Nephron (organoid): ENCODE measurements at regions not wholly inside any gene's neighbourhood (a gene's known extent, or its start where the extent isn't known, plus 50 kb on each side); places are given as distances from the start of the nearest gene placed in this dataset.

Experiments
- H3K27ac Mint-ChIP-seq, 3 experiments: 2 replicates each; pipeline ENCODE4 v1.8.0; 2020; ENCODE audit warnings: mixed read lengths in 3 of 3, mild to moderate bottlenecking in 2 of 3, moderate library complexity in 1 of 3
- H3K27me3 Mint-ChIP-seq: 2 replicates; pipeline ENCODE4 v1.8.0; 2021; ENCODE audit warnings: low read depth, mild to moderate bottlenecking, moderate library complexity, mixed read lengths
- H3K36me3 Mint-ChIP-seq: 2 replicates; pipeline ENCODE4 v1.8.0; 2020; ENCODE audit warnings: low read depth, mixed read lengths
- H3K4me1 Mint-ChIP-seq: 2 replicates; pipeline ENCODE4 v1.8.0; 2020; ENCODE audit warnings: mixed read lengths
- H3K4me3 Mint-ChIP-seq, 3 experiments: 2 replicates each; pipeline ENCODE4 v1.8.0; 2020; ENCODE audit warnings: mild to moderate bottlenecking in 3 of 3, mixed read lengths in 3 of 3, moderate library complexity in 2 of 3
- H3K9me3 Mint-ChIP-seq: 2 replicates; pipeline ENCODE4 v1.8.0; 2020; ENCODE audit warnings: mixed read lengths
- CTCF ChIP-seq, 3 experiments: fragments of 200-600 bp; sonication (generic); IDR thresholded peaks; one replicate each; pipeline ENCODE4 v1.5.0; 2021; ENCODE audit warnings: antibody characterized with exemption in 3 of 3; ENCODE audit not compliant: unreplicated experiment in 3 of 3

- Mint-ChIP-seq H3K4me3 (no peak overlapping the region), H3K9me3 (no peaks in the 10 kb centered on the region), H3K36me3 (no peaks in the 10 kb centered on the region), H3K27ac (no peak overlapping the region), H3K4me1 (peaks cover 22% of the 10 kb centered on the region), H3K27me3 (peaks cover 9% of the 10 kb centered on the region)
- no peak for TF ChIP-seq CTCF (IDR thresholded peaks at IDR 0.05; ENCODE audit: unreplicated experiment in 3 of 3)
These were observed 517.7 kb upstream of the SULF2 start for GRCh38 chr20:48302844-48303542.

DNA sequence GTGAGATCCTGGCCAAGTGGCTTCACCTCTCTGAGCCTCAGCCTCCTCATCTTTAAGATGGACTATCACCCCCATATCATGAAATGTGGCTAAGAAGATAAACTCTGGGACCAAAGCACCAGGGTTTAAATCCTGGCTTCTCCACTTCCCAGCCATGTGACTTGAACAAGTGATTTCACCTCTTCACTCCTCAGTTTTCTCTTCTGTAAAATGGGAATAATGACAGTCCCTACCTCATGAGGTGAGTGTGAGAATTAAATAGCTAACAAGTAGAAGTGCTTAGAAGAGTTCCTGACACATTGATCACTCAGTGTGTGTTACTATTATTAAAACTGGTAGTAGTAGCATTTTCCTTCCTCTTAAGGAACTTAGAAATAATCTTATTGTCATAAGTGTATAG, 516.9 kb upstream of the SULF2 start:
- Mint-ChIP-seq H3K27ac (no peak overlapping the region), H3K4me1 (peaks cover 22% of the 10 kb centered on the region), H3K9me3 (no peaks in the 10 kb centered on the region), H3K4me3 (no peak overlapping the region), H3K27me3 (peaks cover 9% of the 10 kb centered on the region), H3K36me3 (no peaks in the 10 kb centered on the region)
- no peak for TF ChIP-seq CTCF (IDR thresholded peaks at IDR 0.05; ENCODE audit: unreplicated experiment in 3 of 3)

DNA sequence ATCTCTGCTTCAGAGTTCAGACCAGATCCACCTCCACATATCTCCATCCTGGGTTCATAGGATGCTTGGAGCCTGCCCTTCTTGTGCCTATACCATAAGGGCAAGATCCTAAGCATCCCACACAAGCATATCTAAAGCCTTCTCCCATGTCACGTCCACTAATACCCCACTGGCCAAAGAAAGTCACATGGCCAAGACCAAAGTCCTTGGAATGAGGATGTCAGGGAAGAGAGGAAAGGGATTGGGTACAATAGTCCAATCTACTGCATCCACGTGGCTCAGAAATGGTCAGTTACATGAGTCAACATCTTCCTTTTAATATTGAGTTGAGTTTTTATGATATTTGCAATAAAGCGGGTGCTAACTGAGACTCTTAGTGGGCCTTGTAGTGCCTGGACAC, 515.9 kb upstream of the SULF2 start:
- Mint-ChIP-seq H3K27ac (peak overlapping the region in 1 of 3 experiments; percentile 22), H3K4me1 (peaks cover 28% of the 10 kb centered on the region), H3K9me3 (no peaks in the 10 kb centered on the region), H3K36me3 (no peaks in the 10 kb centered on the region), H3K27me3 (peaks cover 9% of the 10 kb centered on the region), H3K4me3 (no peak overlapping the region)
- TF ChIP-seq CTCF (IDR thresholded peaks at IDR 0.05; ENCODE audit: unreplicated experiment in 3 of 3), result no peak

DNA sequence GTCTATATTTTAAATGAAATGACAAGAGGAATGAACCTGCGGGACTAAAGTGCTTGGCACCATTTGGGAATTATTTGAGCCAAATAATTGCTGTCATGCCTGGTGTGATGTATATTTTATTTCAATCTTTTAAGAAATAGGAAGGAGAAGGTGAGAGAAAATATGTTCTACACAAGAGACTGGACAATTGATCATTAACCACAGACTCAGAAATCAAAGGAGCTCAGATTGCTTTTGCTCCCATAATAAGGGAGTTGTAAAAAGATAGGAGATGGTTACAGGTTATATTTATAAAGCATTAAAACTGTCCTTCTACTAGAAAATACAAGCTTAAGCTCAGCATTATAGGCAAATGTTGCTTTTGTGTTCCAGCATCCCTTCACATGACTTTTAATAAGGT, 515.2 kb upstream of the SULF2 start:
- Mint-ChIP-seq H3K27ac (peak overlapping the region; percentile 15 to 59 (median 22)), H3K4me1 (peaks cover 34% of the 10 kb centered on the region), H3K9me3 (no peaks in the 10 kb centered on the region), H3K4me3 (no peak overlapping the region), H3K36me3 (no peaks in the 10 kb centered on the region), H3K27me3 (peaks cover 9% of the 10 kb centered on the region)
- TF ChIP-seq CTCF (IDR thresholded peaks at IDR 0.05; ENCODE audit: unreplicated experiment in 3 of 3), result no peak

DNA sequence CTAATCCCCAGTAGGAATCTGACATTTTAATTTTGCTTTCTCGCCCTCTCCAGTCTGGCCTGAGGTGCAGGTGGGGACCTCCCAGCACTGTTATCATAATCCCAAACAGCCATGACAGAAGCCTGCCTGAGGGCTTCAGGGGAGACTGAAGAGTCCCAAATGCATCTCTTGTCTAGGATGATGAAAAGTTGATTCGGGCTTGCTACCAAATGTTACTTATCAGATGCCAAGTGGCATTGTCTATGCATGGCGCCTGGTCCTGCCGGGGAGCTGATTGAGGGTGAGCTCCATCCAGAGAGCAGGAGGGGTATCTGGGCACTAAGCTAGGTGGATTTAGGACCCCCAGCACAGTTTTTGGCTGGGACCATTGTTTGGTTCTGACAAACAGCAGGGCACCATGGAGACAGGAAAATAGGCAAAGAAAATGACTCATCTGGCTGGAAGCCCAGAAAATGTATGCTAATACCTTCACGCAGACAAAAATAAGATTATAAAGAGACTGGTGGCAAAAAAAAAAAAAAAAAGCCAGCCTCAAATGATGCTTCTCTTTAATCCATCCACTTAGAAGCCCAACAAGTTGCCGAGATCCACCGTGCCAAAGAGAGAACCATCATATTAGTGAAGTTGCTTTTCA, 513.7 kb upstream of the SULF2 start:
- peaks cover 46% of the 10 kb centered on the region for H3K4me1 Mint-ChIP-seq
- peaks cover 9% of the 10 kb centered on the region for H3K27me3 Mint-ChIP-seq

More for the DNA sequence above, 513.7 kb upstream of the SULF2 start:
- peak overlapping the region in 2 of 3 experiments; percentile 73 to 75 for H3K27ac Mint-ChIP-seq
- no peaks in the 10 kb centered on the region for H3K9me3 Mint-ChIP-seq
- no peak for TF ChIP-seq CTCF (IDR thresholded peaks at IDR 0.05; ENCODE audit: unreplicated experiment in 3 of 3)
- H3K4me3 Mint-ChIP-seq, result no peak overlapping the region
- H3K36me3 Mint-ChIP-seq, result no peaks in the 10 kb centered on the region
